HEK293 (cell line): ENCODE measurements at regions not wholly inside any gene's neighbourhood (a gene's known extent, or its start where the extent isn't known, plus 50 kb on each side); places are given as distances from the start of the nearest gene placed in this dataset.
A peak's percentile ranks its signal among the peaks of the same experiment; 100 is the strongest.

Experiments used
- CTCF ChIA-PET: fragments of 350-600 bp; formaldehyde crosslinking; extraction: SDS; loops from one replicate; lab custom pipeline; 2021; ENCODE audit warnings: antibody characterized with exemption; lab: Yijun Ruan, JAX
- POLR2A ChIA-PET: fragments of 300-600 bp; formaldehyde crosslinking; extraction: SDS; loops from one replicate; lab custom pipeline; 2020; ENCODE audit warnings: antibody characterized with exemption, inconsistent platforms; lab: Yijun Ruan, JAX
- H3K27ac ChIP-seq: fragments of 200-500 bp; sonication (Bioruptor generic); 2 replicates; pipeline ENCODE4 v1.5.1; 2014; ENCODE audit warnings: low read depth, low read length, control low read depth, inconsistent platforms; ENCODE audit errors: extremely low read depth
- H3K36me3 ChIP-seq, 2 experiments: fragments of 200-500 bp in 1 of 2; sonication (Bioruptor generic) in 1 of 2; 1 replicate in 1 of 2; 2 replicates in 1 of 2; pipeline ENCODE4 v1.5.1; 2014 to 2017; ENCODE audit warnings: inconsistent platforms in 2 of 2, low read length in 2 of 2; ENCODE audit not compliant: control insufficient read depth in 2 of 2, insufficient read depth in 1 of 2
- H3K4me1 ChIP-seq: fragments of 200-500 bp; sonication (Bioruptor generic); 2 replicates; pipeline ENCODE4 v1.5.1; 2014; ENCODE audit warnings: mild to moderate bottlenecking, low read length, inconsistent platforms; ENCODE audit not compliant: control insufficient read depth, insufficient read depth
- H3K4me3 ChIP-seq: 2 replicates; pipeline ENCODE4 v1.5.1; 2011; ENCODE audit warnings: low read depth, mild to moderate bottlenecking, control low read depth, low read length, moderate library complexity
- H3K9me3 ChIP-seq: fragments of 200-500 bp; sonication (Bioruptor generic); 2 replicates; pipeline ENCODE4 v1.5.1; 2014; ENCODE audit warnings: low read depth, low read length, inconsistent platforms; ENCODE audit not compliant: control insufficient read depth, insufficient read depth
- KLF1 ChIP-seq: fragments of 450-650 bp; formaldehyde crosslinking; IDR thresholded peaks from 2 replicates; pipeline ENCODE4 v1.5.1; 2016; ENCODE audit warnings: missing biosample characterization, missing genetic modification characterization
- KLF8 ChIP-seq: fragments of 450-650 bp; formaldehyde crosslinking; IDR thresholded peaks from 2 replicates; pipeline ENCODE4 v1.5.1; 2016; ENCODE audit warnings: missing biosample characterization, missing genetic modification characterization
- MZF1 ChIP-seq: fragments of 450-650 bp; formaldehyde crosslinking; IDR thresholded peaks from 2 replicates; pipeline ENCODE4 v1.5.1; 2017; ENCODE audit warnings: missing biosample characterization, missing genetic modification characterization, borderline replicate concordance
- TCF7L2 ChIP-seq: IDR thresholded peaks from 2 replicates; pipeline ENCODE4 v1.6.1; 2011; ENCODE audit warnings: low read depth, mild to moderate bottlenecking, inconsistent platforms, low read length, moderate library complexity, borderline replicate concordance
- ZBTB21 ChIP-seq: fragments of 450-650 bp; formaldehyde crosslinking; IDR thresholded peaks from 2 replicates; pipeline ENCODE4 v1.5.1; 2017; ENCODE audit warnings: missing biosample characterization, missing genetic modification characterization
- ZFP3 ChIP-seq: fragments of 450-650 bp; formaldehyde crosslinking; IDR thresholded peaks from 2 replicates; pipeline ENCODE4 v1.5.1; 2016; ENCODE audit warnings: low read depth, missing biosample characterization, missing genetic modification characterization
- ZFP69B ChIP-seq: fragments of 450-650 bp; formaldehyde crosslinking; IDR thresholded peaks from 2 replicates; pipeline ENCODE4 v1.5.1; 2016; ENCODE audit warnings: missing biosample characterization, missing genetic modification characterization
- ZNF121 ChIP-seq: fragments of 450-650 bp; formaldehyde crosslinking; IDR thresholded peaks from 2 replicates; pipeline ENCODE4 v1.5.1; 2016; ENCODE audit warnings: missing biosample characterization, missing genetic modification characterization
- ZNF133 ChIP-seq: fragments of 450-650 bp; formaldehyde crosslinking; IDR thresholded peaks from 2 replicates; pipeline ENCODE4 v1.5.1; 2016; ENCODE audit warnings: missing biosample characterization, missing genetic modification characterization
- ZNF146 ChIP-seq: fragments of 450-650 bp; formaldehyde crosslinking; IDR thresholded peaks from 2 replicates; pipeline ENCODE4 v1.5.1; 2016; ENCODE audit warnings: missing biosample characterization, missing genetic modification characterization
- ZNF184 ChIP-seq: fragments of 450-650 bp; IDR thresholded peaks from 2 replicates; pipeline ENCODE4 v1.5.1; 2018; ENCODE audit warnings: missing biosample characterization, mild to moderate bottlenecking, missing genetic modification characterization
- ZNF211 ChIP-seq: fragments of 450-650 bp; formaldehyde crosslinking; IDR thresholded peaks from 2 replicates; pipeline ENCODE4 v1.5.1; 2016; ENCODE audit warnings: low read depth, missing biosample characterization, missing genetic modification characterization
- ZNF239 ChIP-seq: fragments of 450-650 bp; formaldehyde crosslinking; IDR thresholded peaks from 2 replicates; pipeline ENCODE4 v1.5.1; 2016; ENCODE audit warnings: missing biosample characterization, missing genetic modification characterization
- ZNF324 ChIP-seq: fragments of 450-650 bp; formaldehyde crosslinking; IDR thresholded peaks from 2 replicates; pipeline ENCODE4 v1.5.1; 2016; ENCODE audit warnings: missing biosample characterization, missing genetic modification characterization
- ZNF335 ChIP-seq: fragments of 450-650 bp; formaldehyde crosslinking; conservative IDR thresholded peaks from 2 replicates; pipeline ENCODE4 v1.5.1; 2016; ENCODE audit warnings: missing biosample characterization, missing genetic modification characterization
- ZNF341 ChIP-seq: fragments of 450-650 bp; formaldehyde crosslinking; IDR thresholded peaks from 2 replicates; pipeline ENCODE4; 2016; ENCODE audit warnings: low read depth, missing biosample characterization, missing genetic modification characterization
- ZNF354C ChIP-seq: fragments of 450-650 bp; formaldehyde crosslinking; IDR thresholded peaks from 2 replicates; pipeline ENCODE4 v1.5.1; 2016; ENCODE audit warnings: missing biosample characterization, missing genetic modification characterization, low read depth, borderline replicate concordance
- ZNF37A ChIP-seq: fragments of 450-650 bp; IDR thresholded peaks from 2 replicates; pipeline ENCODE4 v1.5.1; 2018; ENCODE audit warnings: missing biosample characterization, missing genetic modification characterization
- ZNF521 ChIP-seq: fragments of 450-650 bp; formaldehyde crosslinking; IDR thresholded peaks from 2 replicates; pipeline ENCODE4 v1.5.1; 2017; ENCODE audit warnings: missing biosample characterization, mild to moderate bottlenecking, missing genetic modification characterization
- ZNF544 ChIP-seq: fragments of 450-650 bp; formaldehyde crosslinking; IDR thresholded peaks from 2 replicates; pipeline ENCODE4 v1.5.0; 2017; ENCODE audit warnings: missing biosample characterization, missing genetic modification characterization
- ZNF596 ChIP-seq: fragments of 450-650 bp; IDR thresholded peaks from 2 replicates; pipeline ENCODE4 v1.5.0; 2018; ENCODE audit warnings: missing biosample characterization, mild to moderate bottlenecking, missing genetic modification characterization, moderate library complexity
- ZNF664 ChIP-seq: fragments of 450-650 bp; formaldehyde crosslinking; IDR thresholded peaks from 2 replicates; pipeline ENCODE4 v1.5.1; 2016; ENCODE audit warnings: missing biosample characterization, missing genetic modification characterization
- ZNF701 ChIP-seq: fragments of 450-650 bp; formaldehyde crosslinking; IDR thresholded peaks from 2 replicates; pipeline ENCODE4 v1.5.1; 2016; ENCODE audit warnings: missing biosample characterization, missing genetic modification characterization
- ZNF747 ChIP-seq: fragments of 450-650 bp; formaldehyde crosslinking; IDR thresholded peaks from 2 replicates; pipeline ENCODE4 v1.5.1; 2016; ENCODE audit warnings: missing biosample characterization, missing genetic modification characterization
- ZNF76 ChIP-seq: fragments of 450-650 bp; formaldehyde crosslinking; IDR thresholded peaks from 2 replicates; pipeline ENCODE4; 2016; ENCODE audit warnings: low read depth, missing biosample characterization, missing genetic modification characterization, borderline replicate concordance
- TF ChIP-seq, protein P1 (sequence below): fragments of 450-650 bp; formaldehyde crosslinking; IDR thresholded peaks from 2 replicates; pipeline ENCODE4 v1.5.1; 2016; ENCODE audit warnings: missing biosample characterization, missing genetic modification characterization
- TF ChIP-seq, protein P2 (sequence below): fragments of 450-650 bp; formaldehyde crosslinking; IDR thresholded peaks from 2 replicates; pipeline ENCODE4 v1.5.1; 2016; ENCODE audit warnings: missing biosample characterization, missing genetic modification characterization

DNA sequence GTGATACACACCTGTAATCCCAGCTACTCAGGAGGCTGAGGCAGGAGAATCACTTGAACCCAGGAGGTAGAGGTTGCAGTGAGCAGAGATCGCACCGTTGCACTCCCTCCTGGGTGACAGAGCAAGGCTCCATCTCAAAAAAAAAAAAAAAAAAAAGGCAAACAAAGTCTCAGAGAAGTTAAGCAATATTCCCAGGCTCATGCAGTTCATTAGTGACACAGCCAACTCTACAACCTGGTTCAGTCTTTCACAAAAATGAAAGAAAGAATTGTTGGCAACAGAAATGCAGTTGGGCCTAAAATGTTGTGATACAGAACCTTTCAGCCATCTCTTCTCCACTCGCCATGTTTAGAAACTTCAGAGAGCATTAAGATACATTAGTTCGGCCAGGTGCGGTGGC, 242.1 kb downstream of the LTN1 start (continued):
- no peak for TF ChIP-seq ZNF596 (tag by site-specific recombination)

DNA sequence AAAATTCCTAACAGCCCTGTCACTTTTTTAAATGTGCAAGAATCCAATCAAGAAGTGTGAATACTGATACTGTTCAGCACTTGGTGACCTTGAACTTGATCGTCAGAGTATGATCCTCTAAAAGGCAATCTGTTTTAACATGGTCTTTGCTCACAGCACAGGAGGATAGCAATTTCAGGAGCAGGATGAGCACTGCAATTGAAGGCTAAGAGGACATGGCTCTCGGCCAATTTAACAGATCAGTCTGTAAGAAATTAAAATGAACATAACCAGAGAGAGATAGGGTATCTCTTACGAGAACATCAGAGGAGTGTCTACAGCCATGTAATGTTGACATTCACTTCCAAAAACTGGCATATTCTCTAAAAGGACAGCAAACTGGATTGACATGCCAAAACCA, 243.1 kb downstream of the LTN1 start:
- TF ChIP-seq ZNF76 (tag by site-specific recombination) (no peak), ZNF701 (no peak), ZBTB21 (tag by site-specific recombination) (no peak), ZNF324 (tag by site-specific recombination) (no peak), ZNF184 (tag by site-specific recombination) (no peak), ZNF239 (tag by site-specific recombination) (no peak), ZFP3 (no peak), ZNF544 (tag by site-specific recombination) (no peak), ZNF521 (tag by site-specific recombination) (no peak), ZNF121 (tag by site-specific recombination) (no peak)
- TF ChIP-seq, protein P1, sequence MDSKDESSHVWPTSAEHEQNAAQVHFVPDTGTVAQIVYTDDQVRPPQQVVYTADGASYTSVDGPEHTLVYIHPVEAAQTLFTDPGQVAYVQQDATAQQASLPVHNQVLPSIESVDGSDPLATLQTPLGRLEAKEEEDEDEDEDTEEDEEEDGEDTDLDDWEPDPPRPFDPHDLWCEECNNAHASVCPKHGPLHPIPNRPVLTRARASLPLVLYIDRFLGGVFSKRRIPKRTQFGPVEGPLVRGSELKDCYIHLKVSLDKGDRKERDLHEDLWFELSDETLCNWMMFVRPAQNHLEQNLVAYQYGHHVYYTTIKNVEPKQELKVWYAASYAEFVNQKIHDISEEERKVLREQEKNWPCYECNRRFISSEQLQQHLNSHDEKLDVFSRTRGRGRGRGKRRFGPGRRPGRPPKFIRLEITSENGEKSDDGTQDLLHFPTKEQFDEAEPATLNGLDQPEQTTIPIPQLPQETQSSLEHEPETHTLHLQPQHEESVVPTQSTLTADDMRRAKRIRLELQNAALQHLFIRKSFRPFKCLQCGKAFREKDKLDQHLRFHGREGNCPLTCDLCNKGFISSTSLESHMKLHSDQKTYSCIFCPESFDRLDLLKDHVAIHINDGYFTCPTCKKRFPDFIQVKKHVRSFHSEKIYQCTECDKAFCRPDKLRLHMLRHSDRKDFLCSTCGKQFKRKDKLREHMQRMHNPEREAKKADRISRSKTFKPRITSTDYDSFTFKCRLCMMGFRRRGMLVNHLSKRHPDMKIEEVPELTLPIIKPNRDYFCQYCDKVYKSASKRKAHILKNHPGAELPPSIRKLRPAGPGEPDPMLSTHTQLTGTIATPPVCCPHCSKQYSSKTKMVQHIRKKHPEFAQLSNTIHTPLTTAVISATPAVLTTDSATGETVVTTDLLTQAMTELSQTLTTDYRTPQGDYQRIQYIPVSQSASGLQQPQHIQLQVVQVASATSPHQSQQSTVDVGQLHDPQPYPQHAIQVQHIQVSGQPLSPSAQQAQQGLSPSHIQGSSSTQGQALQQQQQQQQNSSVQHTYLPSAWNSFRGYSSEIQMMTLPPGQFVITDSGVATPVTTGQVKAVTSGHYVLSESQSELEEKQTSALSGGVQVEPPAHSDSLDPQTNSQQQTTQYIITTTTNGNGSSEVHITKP: no peak
- CTCF ChIA-PET: interaction anchor here (0.6 to 1.2 kb wide), 4 partner anchors 8 to 1185 kb away, joined by 3 to 5 read pairs (median 4); no protein-coding TSS in a partner anchor

DNA sequence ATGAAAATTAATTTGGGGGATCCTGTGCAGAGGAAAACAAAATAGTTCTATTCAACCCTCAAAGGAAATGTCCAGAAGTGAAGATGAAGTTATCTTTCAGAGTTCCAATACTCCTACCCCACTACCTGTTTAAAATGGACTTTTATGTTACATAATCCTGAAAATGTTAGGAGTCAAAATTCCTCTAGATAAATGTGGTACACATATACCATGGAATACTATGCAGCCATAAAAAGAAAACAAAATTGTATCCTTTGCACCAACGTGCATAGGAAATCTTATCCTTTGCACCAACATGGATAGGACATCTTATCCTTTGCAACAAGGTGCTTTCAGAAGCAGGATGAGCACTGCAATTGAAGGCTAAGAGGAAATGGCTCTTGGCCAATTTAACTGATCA, 245.2 kb downstream of the LTN1 start:
- no peaks in the 10 kb centered on the region; the same call in 1 of the 2 replicates for H3K4me1 ChIP-seq
- no peak overlapping the region for H3K4me3 ChIP-seq
- no peaks in the 10 kb centered on the region for H3K36me3 ChIP-seq
- H3K9me3 ChIP-seq: no peaks in the 10 kb centered on the region
- CTCF ChIA-PET: interaction anchor here (1.1 kb wide), 1 partner anchor 412 kb away, joined by 3 read pairs; no protein-coding TSS in a partner anchor
- POLR2A ChIA-PET: no interaction called here
- TF ChIP-seq ZNF354C (tag by site-specific recombination): no peak
- TF ChIP-seq ZNF146 (tag by site-specific recombination): 0 out of 2 replicates have a peak, but pooled peaks have one; percentile 51
- H3K27ac ChIP-seq: no peak overlapping the region

More for the DNA sequence above, 243.1 kb downstream of the LTN1 start:
- Histone ChIP-seq H3K4me3 (no peak overlapping the region), H3K27ac (no peak overlapping the region), H3K9me3 (no peaks in the 10 kb centered on the region), H3K36me3 (no peaks in the 10 kb centered on the region), H3K4me1 (no peaks in the 10 kb centered on the region; the same call in 1 of the 2 replicates)
- POLR2A ChIA-PET: no interaction called here

DNA sequence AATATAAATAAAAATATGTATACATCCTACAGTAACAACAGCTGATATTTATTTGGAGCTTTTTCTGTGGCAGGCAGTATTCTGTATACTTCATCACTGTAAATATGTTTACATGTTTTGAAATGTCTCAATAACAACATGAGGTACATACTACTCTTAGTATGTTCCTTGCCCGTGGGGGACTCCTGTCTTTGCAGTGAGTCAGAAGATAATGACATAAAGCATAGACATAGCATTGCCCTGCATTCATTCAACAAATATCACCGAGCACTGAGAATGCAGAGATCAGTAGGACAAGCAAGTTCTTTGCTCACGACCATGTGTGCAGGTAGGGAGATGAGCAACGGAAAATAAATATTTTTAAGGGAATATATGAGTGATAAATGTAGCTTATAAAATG, 246.5 kb downstream of the LTN1 start:
- ChIA-PET CTCF (interaction anchor here (0.5 to 4.4 kb wide), 83 partner anchors 8 to 1932 kb away, joined by 3 to 43 read pairs (median 4); no protein-coding TSS in a partner anchor), POLR2A (interaction anchor here (0.7 kb wide), 1 partner anchor 1900 kb away, joined by 3 read pairs; no protein-coding TSS in a partner anchor)
- Histone ChIP-seq H3K4me1 (no peaks in the 10 kb centered on the region; the same call in 1 of the 2 replicates), H3K36me3 (no peaks in the 10 kb centered on the region), H3K4me3 (no peak overlapping the region), H3K27ac (no peak overlapping the region), H3K9me3 (no peaks in the 10 kb centered on the region)
- TF ChIP-seq ZNF211 (tag by site-specific recombination) (no peak), ZNF664 (no peak), ZNF341 (tag by site-specific recombination) (no peak), ZNF747 (tag by site-specific recombination) (no peak), ZFP69B (tag by site-specific recombination) (no peak), KLF1 (no peak), ZNF335 (no peak), KLF8 (tag by site-specific recombination) (no peak), ZNF37A (tag by site-specific recombination) (no peak), MZF1 (tag by site-specific recombination) (no peak), ZNF133 (no peak), TCF7L2 (no peak), ZNF324 (tag by site-specific recombination) (no peak)
- TF ChIP-seq, protein P2, sequence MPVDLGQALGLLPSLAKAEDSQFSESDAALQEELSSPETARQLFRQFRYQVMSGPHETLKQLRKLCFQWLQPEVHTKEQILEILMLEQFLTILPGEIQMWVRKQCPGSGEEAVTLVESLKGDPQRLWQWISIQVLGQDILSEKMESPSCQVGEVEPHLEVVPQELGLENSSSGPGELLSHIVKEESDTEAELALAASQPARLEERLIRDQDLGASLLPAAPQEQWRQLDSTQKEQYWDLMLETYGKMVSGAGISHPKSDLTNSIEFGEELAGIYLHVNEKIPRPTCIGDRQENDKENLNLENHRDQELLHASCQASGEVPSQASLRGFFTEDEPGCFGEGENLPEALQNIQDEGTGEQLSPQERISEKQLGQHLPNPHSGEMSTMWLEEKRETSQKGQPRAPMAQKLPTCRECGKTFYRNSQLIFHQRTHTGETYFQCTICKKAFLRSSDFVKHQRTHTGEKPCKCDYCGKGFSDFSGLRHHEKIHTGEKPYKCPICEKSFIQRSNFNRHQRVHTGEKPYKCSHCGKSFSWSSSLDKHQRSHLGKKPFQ: no peak
